B cell (primary cell): ENCODE measurements at regions not wholly inside any gene's neighbourhood (a gene's known extent, or its start where the extent isn't known, plus 50 kb on each side); places are given as distances from the start of the nearest gene placed in this dataset.

ENCODE experiments used
- ATAC-seq: fragments of 200-7000 bp; cut with Tn5 transposase; one replicate; pipeline ENCODE4 v1.10.0; 2021; ENCODE audit warnings: low read depth, mild to moderate bottlenecking, moderate number of reproducible peaks, moderate library complexity
- CTCF ChIA-PET: fragments of 350-600 bp; sonication (Branson Sonifier 250); formaldehyde crosslinking; loops from one replicate; lab custom pipeline; 2021; ENCODE audit warnings: antibody characterized with exemption, inconsistent platforms; lab: Charles Lee
- POLR2A ChIA-PET: fragments of 350-600 bp; sonication (Branson Sonifier 250); formaldehyde crosslinking; loops from one replicate; lab custom pipeline; 2021; ENCODE audit warnings: antibody characterized with exemption; lab: Charles Lee
- DNase-seq: peaks from one replicate; pipeline ENCODE4 v3.0.0; 2013
- H2AFZ ChIP-seq: 2 replicates; pipeline ENCODE4 v1.6.1; 2012; ENCODE audit warnings: mild to moderate bottlenecking, low read depth, low read length; ENCODE audit not compliant: insufficient read depth, poor library complexity, severe bottlenecking
- H3K27ac ChIP-seq, 2 donors: 1 replicate in 1 of 2; 2 replicates in 1 of 2; pipeline ENCODE4 v1.5.1; 2012 to 2013; ENCODE audit warnings: low read length in 2 of 2, mild to moderate bottlenecking in 2 of 2, moderate library complexity in 1 of 2
- H3K27me3 ChIP-seq, 4 experiments: fragments of 200-600 bp in 1 of 4; sonication (generic) in 1 of 4; replicated peaks in 1 of 4; 1 replicate in 2 of 4; 2 replicates in 2 of 4; pipeline versions ENCODE4 v1.6.1 to v1.7.0; 2013 to 2016; ENCODE audit warnings: low read length in 3 of 4, mild to moderate bottlenecking in 2 of 4, mixed read lengths in 1 of 4, moderate library complexity in 1 of 4; ENCODE audit not compliant: insufficient read depth in 4 of 4, control insufficient read depth in 3 of 4; ENCODE audit errors: control extremely low read depth in 1 of 4
- H3K36me3 ChIP-seq, 2 experiments: replicated peaks in 1 of 2; 1 replicate in 1 of 2; 2 replicates in 1 of 2; pipeline versions ENCODE4 v1.6.1 to v1.7.1; 2013; ENCODE audit warnings: low read length in 1 of 2; ENCODE audit not compliant: insufficient read depth in 2 of 2, control insufficient read depth in 1 of 2; ENCODE audit errors: control extremely low read depth in 1 of 2, extremely low read depth in 1 of 2
- H3K4me1 ChIP-seq, 2 donors: fragments of 200-600 bp in 1 of 2; sonication (generic) in 1 of 2; 1 replicate in 1 of 2; 2 replicates in 1 of 2; pipeline versions ENCODE4 v1.5.1 to v1.6.1; 2013 to 2017; ENCODE audit warnings: low read length in 2 of 2; ENCODE audit not compliant: control insufficient read depth in 2 of 2, insufficient read depth in 2 of 2
- H3K4me2 ChIP-seq: replicated peaks from 2 replicates; pipeline ENCODE3; 2012; ENCODE audit warnings: mild to moderate bottlenecking, low read depth, low read length; ENCODE audit not compliant: poor library complexity, severe bottlenecking
- H3K4me3 ChIP-seq, 5 experiments: fragments of 200-600 bp in 1 of 5; sonication (generic) in 1 of 5; 1 replicate in 3 of 5; 2 replicates in 2 of 5; pipeline versions ENCODE4 v1.5.1 to v1.7.0; 2011 to 2016; ENCODE audit warnings: low read length in 4 of 5, mild to moderate bottlenecking in 4 of 5, low read depth in 2 of 5, control low read depth in 1 of 5, moderate library complexity in 1 of 5; ENCODE audit not compliant: insufficient read depth in 1 of 5; ENCODE audit errors: control extremely low read depth in 1 of 5, extremely low read depth in 1 of 5
- H3K79me2 ChIP-seq: fragments of 200-600 bp; sonication (generic); one replicate; pipeline ENCODE4 v1.6.0; 2016; ENCODE audit warnings: low read length; ENCODE audit not compliant: control insufficient read depth, insufficient read depth
- H3K9ac ChIP-seq: fragments of 200-600 bp; sonication (generic); 2 replicates; pipeline ENCODE4 v1.6.1; 2017; ENCODE audit warnings: mild to moderate bottlenecking, low read length, moderate library complexity
- H3K9me3 ChIP-seq, 3 donors: one replicate each; pipeline versions ENCODE4 v1.6.1 to v1.7.1; 2013; ENCODE audit warnings: low read length in 2 of 3; ENCODE audit not compliant: control insufficient read depth in 2 of 3, insufficient read depth in 1 of 3; ENCODE audit errors: control extremely low read depth in 1 of 3
- H4K20me1 ChIP-seq: 2 replicates; pipeline ENCODE4 v1.6.0; 2012; ENCODE audit warnings: mild to moderate bottlenecking, low read length; ENCODE audit not compliant: insufficient read depth, control insufficient read depth, poor library complexity, severe bottlenecking
- H3K27ac Mint-ChIP-seq: one replicate; pipeline ENCODE4 v1.8.0; 2021; ENCODE audit warnings: mixed read lengths
- H3K27me3 Mint-ChIP-seq: one replicate; pipeline ENCODE4 v1.8.0; 2021; ENCODE audit warnings: mixed read lengths
- H3K4me1 Mint-ChIP-seq: one replicate; pipeline ENCODE4 v1.8.0; 2021; ENCODE audit warnings: mixed read lengths
- H3K4me3 Mint-ChIP-seq: one replicate; pipeline ENCODE4 v1.8.0; 2021; ENCODE audit warnings: mixed read lengths
- H3K9me3 Mint-ChIP-seq: one replicate; pipeline ENCODE4 v1.8.0; 2022; ENCODE audit warnings: mixed read lengths; ENCODE audit not compliant: insufficient read depth
- EZH2 ChIP-seq: IDR thresholded peaks from 2 replicates; pipeline ENCODE4 v1.6.1; 2012; ENCODE audit warnings: borderline replicate concordance, low read depth, mild to moderate bottlenecking, moderate library complexity, low read length; ENCODE audit not compliant: insufficient read depth, poor library complexity, severe bottlenecking
- WGBS: methylation state at CpG from one replicate; pipeline ENCODE4 v1.1.5; 2013; ENCODE audit warnings: missing lambda C conversion rate; ENCODE audit not compliant: insufficient coverage; 5-methylcytosine and 5-hydroxymethylcytosine counted together
- intact Hi-C: fragments of 100-400 bp; cut with micrococcal nuclease; formaldehyde crosslinking; loops from one replicate; pipeline ENCODE4 v1.10.0; 2022
- TF ChIP-seq, protein P1 (sequence below): fragments of 200-600 bp; IDR thresholded peaks from one replicate; pipeline ENCODE4 v1.8.0; 2022; ENCODE audit warnings: antibody characterized with exemption, mild to moderate bottlenecking

GRCh38 chr6:149218471-149218870 is 99.0 kb upstream of the TAB2 start:
- peaks cover 0 to 2% of the 10 kb centered on the region in 2 donors for H3K4me1 ChIP-seq
- TF ChIP-seq, protein P1, sequence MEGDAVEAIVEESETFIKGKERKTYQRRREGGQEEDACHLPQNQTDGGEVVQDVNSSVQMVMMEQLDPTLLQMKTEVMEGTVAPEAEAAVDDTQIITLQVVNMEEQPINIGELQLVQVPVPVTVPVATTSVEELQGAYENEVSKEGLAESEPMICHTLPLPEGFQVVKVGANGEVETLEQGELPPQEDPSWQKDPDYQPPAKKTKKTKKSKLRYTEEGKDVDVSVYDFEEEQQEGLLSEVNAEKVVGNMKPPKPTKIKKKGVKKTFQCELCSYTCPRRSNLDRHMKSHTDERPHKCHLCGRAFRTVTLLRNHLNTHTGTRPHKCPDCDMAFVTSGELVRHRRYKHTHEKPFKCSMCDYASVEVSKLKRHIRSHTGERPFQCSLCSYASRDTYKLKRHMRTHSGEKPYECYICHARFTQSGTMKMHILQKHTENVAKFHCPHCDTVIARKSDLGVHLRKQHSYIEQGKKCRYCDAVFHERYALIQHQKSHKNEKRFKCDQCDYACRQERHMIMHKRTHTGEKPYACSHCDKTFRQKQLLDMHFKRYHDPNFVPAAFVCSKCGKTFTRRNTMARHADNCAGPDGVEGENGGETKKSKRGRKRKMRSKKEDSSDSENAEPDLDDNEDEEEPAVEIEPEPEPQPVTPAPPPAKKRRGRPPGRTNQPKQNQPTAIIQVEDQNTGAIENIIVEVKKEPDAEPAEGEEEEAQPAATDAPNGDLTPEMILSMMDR = no peak
- TF ChIP-seq EZH2 = no peak
- H3K27me3 ChIP-seq = no peaks in the 10 kb centered on the region
- POLR2A ChIA-PET = no interaction called here
- H3K27me3 Mint-ChIP-seq = no peaks in the 10 kb centered on the region
- no peak overlapping the region for H3K4me3 Mint-ChIP-seq
- H3K9ac ChIP-seq = no peak overlapping the region
- DNase-seq (no peak), ATAC-seq (no peak)
- no peak overlapping the region for H3K4me2 ChIP-seq
- intact Hi-C loops = no loop called here
- CTCF ChIA-PET = no interaction called here
- H3K9me3 ChIP-seq = no peaks in the 10 kb centered on the region
- no peaks in the 10 kb centered on the region for H3K36me3 ChIP-seq
- no peak overlapping the region for H3K27ac ChIP-seq
- H3K4me1 Mint-ChIP-seq = peaks cover 1% of the 10 kb centered on the region
- no peaks in the 10 kb centered on the region for H3K79me2 ChIP-seq
- H3K27ac Mint-ChIP-seq = no peak overlapping the region
- no peak overlapping the region for H2AFZ ChIP-seq
- no peaks in the 10 kb centered on the region for H3K9me3 Mint-ChIP-seq
- no peaks in the 10 kb centered on the region for H4K20me1 ChIP-seq
- no peak overlapping the region for H3K4me3 ChIP-seq

- Mint-ChIP-seq H3K4me1 (peaks cover 1% of the 10 kb centered on the region), H3K27me3 (no peaks in the 10 kb centered on the region), H3K27ac (no peak overlapping the region), H3K4me3 (no peak overlapping the region), H3K9me3 (no peaks in the 10 kb centered on the region)
- WGBS = no CpG with 5 or more reads among the region's 2 CpGs
- Histone ChIP-seq H3K27ac (no peak overlapping the region), H3K9me3 (no peaks in the 10 kb centered on the region), H2AFZ (no peak overlapping the region), H4K20me1 (no peaks in the 10 kb centered on the region), H3K4me2 (no peak overlapping the region), H3K36me3 (no peaks in the 10 kb centered on the region), H3K79me2 (no peaks in the 10 kb centered on the region), H3K9ac (no peak overlapping the region), H3K4me1 (no peaks in the 10 kb centered on the region), H3K4me3 (no peak overlapping the region), H3K27me3 (no peaks in the 10 kb centered on the region)
- ChIA-PET POLR2A (no interaction called here), CTCF (interaction anchor here (0.7 kb wide), 1 partner anchor 12 kb away, joined by 3 read pairs; no protein-coding TSS in a partner anchor)
- DNase-seq (no peak), ATAC-seq (no peak)
- no peak for TF ChIP-seq EZH2
- TF ChIP-seq, protein P1 = no peak
- intact Hi-C loops = no loop called here
These were observed 98.6 kb upstream of the TAB2 start for GRCh38 chr6:149218915-149219314.
